GM21717 (cell line): ENCODE measurements at regions not wholly inside any gene's neighbourhood (a gene's known extent, or its start where the extent isn't known, plus 50 kb on each side); places are given as distances from the start of the nearest gene placed in this dataset.
"Not testable (repeated sequence)": the region's sequence is repeated elsewhere in the genome, so short reads cannot be mapped to it uniquely, and the experiment has no call there.

Source experiments
- ATAC-seq: cut with Tn5 transposase; IDR thresholded peaks from one replicate; pipeline ENCODE4 v1.9.1; 2021; ENCODE audit warnings: mild to moderate bottlenecking, moderate library complexity; ENCODE audit not compliant: unreplicated experiment

DNA sequence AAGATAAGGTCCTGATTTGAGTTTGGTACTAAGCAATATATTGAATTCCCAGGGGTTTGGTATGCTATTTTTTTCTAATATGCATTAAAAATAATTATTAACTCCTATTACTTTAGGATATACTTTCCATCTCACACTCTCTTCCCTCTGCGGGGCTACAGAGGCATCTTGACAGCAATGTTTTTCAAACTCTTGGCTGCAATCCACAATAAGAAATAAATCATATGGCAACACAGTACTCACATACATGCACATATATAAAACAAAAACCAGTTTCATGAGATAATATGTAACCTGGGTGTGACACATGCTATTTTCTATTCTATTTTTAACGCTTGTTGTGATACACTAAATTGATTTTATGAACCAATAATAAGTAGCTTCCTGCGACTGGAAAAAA is 189.5 kb downstream of the UNC5CL start:
- no peak for ATAC-seq

- ATAC-seq = no peak
These were observed 190.0 kb downstream of the UNC5CL start for GRCh38 chr6:40848868-40849514.

DNA sequence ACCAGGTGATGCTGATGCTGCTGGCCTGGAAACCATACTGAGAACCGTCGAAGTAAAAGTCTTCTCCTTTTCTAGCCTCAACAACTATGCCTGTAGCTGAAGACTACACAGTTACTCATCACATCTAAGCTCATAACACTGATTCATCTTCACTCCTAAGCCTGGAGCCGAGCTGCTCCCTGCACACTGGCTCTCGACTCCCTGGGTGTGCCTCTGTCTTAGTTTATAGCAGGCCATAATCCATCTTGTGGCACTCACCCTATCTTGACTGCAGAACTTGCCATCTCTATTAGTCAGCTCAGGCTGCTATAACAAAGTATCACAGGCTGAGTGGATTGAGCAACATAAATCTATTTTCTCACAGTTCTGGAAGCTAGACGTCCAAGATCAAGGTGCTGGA is 191.0 kb downstream of the UNC5CL start:
- ATAC-seq = no peak

DNA sequence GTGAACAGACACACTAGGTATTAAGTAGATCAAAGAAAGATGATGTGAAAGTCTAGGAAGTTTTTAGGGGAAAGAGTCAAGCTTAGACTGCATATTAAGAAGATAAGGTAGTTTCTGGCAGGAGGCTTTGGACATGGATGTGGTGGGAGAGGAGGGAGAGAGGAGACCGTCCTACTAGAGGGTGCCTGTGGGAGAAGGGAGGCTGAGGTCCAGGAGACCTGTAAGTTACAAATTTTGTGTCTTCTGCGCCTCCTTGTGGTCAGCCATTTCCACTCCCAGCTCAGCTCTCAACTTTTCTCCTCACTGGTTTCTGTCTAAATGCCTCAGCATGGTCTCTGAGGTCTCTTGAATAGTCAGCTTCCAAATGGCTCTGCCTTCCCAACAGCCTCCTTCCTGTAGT is 193.5 kb downstream of the UNC5CL start:
- no peak for ATAC-seq

DNA sequence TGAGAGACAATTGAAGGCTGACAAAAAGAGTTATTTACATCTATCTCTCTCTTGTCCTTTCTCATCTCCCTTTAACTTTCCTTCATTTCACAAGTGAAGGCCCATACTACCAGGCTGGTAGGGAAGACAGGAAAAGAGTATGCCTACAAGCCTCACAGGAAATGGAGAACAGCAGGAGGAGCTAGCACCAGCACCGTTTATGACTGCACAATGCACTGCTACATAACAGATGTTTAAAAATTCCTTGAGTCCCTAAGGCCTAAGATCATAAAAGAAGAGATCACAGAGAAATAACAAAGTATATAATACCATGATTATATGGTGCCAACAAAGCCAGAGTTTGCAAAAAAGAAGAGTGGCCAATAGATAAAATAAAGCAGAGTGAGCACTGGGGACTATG is 194.8 kb downstream of the UNC5CL start:
- ATAC-seq = no peak

- ATAC-seq = no peak
These were observed 197.3 kb downstream of the UNC5CL start for GRCh38 chr6:40841721-40842120.

DNA sequence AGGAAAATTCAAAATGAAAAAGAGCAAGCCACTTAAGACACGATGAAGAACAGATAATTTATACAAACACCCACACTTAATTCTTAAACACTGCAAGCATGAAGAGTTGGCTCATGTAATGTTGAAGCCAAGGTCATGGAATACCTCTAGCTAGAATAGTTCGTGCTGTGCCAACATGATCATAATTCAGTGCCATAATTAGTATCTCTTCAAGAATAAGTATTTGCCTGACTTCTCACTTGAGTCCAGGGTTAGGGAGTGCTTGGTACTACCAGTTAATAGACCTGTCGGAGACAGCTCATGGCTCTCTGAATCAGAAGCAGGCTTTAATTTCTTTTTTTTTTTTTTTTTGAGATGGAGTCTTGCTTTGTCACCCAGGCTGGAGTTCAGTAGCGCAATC is 206.3 kb downstream of the UNC5CL start:
- ATAC-seq = no peak

GRCh38 chr6:40831381-40831780 is 207.6 kb downstream of the UNC5CL start:
- no peak for ATAC-seq

DNA sequence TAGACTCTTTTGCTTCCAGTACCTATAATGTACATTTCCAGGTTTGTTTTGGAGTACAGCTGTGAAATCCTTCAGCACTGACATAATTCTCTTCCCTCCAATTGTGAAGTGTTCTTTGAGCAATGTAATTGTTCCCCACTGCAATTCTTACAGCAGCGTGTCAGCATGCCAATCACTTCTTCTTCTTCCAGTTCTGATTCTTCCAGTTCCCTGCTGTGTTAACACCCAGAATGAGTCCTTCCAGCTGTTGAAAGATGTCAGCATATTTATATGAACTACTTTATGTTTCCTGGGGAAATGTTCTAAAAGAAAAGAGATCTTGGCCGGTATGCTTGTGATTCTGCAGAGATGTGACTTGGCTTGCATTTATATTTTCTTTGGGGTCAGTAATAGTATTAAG is 213.9 kb downstream of the UNC5CL start:
- ATAC-seq = no peak

GRCh38 chr6:40823917-40824891 is 214.8 kb downstream of the UNC5CL start:
- not testable (repeated sequence) for ATAC-seq

DNA sequence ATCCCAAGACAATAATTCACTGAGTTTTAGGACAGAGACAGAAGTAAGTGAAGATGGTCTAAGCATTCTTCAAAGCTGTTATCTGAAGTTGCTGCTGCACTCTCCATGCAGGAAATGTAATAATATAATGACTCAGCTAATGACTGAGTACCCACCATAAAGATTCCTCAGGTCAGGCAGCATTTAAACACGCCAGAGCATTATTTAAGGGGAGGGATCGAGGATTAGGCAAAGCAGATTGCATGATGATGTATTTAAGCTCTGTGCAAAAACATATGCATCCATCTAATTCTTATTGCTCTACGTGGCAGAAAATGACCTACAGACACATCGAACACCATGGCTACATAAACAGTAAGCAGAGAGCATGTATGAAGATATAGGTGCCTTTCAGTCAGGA is 216.4 kb downstream of the UNC5CL start:
- ATAC-seq = no peak

DNA sequence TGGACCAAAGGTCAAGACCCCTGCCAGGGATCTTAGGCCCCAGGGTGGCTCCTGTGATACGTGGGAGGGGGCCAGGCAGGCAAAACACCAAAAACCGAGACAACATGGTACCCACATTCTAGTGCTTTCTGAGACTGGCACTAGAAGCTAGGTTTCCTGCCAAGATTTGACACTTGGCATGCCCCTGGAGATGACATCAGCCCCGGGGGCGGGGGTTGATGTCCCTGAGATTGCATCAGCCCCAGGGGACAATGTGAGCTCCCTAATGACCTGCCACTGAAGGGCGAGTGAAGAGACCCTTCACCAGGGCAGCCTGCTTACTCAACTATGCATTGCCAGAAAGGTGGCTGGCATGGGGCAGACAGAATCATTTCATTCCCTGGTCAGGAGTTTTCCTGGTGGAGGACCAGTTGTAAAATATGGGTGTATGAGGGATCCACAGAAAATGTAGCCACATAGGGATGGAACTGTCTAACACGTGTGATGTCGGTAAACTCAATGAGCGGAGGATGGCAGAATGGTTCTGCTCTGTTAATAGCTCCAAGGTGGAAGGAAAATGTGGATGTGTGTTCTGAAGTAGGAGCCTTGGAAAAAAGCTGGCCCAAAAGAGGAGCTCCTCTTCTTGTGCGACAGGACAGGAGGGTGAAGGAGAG is 219.7 kb downstream of the UNC5CL start:
- ATAC-seq = no peak

GRCh38 chr6:40817369-40817768 is 221.7 kb downstream of the UNC5CL start:
- no peak for ATAC-seq

- ATAC-seq = no peak
These were observed 222.4 kb downstream of the UNC5CL start for GRCh38 chr6:40816601-40817000.

- no peak for ATAC-seq
These were observed 223.3 kb downstream of the UNC5CL start for GRCh38 chr6:40815731-40816130.

GRCh38 chr6:40810171-40810570 is 223.0 kb upstream of the LRFN2 start:
- ATAC-seq = no peak

DNA sequence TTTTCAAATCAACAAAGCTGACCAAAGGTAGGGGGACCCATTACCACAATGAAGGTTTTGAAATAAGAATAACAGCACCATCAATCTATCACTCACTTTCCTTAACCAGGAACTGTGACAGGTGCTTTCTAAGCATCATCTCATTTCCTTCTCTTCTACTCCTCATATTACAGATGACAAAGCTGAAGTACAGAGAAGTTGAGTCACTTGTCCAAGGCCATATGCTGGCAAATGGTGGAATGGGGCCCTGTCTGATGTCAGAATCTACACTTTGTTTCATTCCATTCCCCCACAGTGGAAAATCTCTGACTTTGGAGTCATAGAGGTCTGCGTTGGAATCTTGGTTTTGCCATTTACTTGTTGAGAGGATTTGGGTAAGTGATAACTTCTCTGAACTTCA is 222.5 kb upstream of the LRFN2 start:
- ATAC-seq = no peak

- no peak for ATAC-seq
These were observed 220.3 kb upstream of the LRFN2 start for GRCh38 chr6:40807484-40807883.

DNA sequence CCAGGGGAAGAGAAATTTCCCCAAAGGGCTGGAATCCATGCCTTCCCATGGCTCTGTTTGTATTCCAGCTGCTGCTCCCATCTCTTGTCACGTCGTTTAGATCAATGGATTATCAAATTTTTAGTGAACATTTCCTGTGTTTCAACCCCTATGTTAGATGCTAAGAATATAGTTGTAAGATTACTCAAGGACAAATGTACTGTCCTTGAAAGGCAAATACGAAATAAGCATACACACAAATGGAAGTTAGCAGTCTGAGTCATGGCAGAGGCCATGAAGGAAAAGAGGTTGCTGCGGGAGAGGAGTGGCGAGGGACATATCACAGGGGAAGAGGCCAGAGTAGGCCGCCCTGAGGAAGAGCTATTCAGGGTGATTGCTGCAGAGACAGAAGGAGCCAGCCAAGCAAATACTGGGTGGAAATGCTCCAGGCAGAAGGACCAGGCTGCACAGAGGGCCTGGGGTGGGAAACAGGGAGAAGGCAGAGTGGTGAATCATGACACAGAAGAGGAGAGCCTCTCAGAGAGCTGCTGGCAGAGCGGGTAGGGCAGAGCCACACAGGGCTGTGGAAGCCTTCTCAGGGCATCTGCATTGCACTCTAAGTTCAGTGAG is 219.2 kb upstream of the LRFN2 start:
- ATAC-seq = no peak

GRCh38 chr6:40805336-40805735 is 218.2 kb upstream of the LRFN2 start:
- ATAC-seq = no peak

GRCh38 chr6:40804905-40805304 is 217.7 kb upstream of the LRFN2 start:
- ATAC-seq = no peak
